Transverse colon (tissue), 4 donors: ENCODE measurements at regions not wholly inside any gene's neighbourhood (a gene's known extent, or its start where the extent isn't known, plus 50 kb on each side); places are given as distances from the start of the nearest gene placed in this dataset.

Source experiments
- POLR2A ChIP-seq: fragments of 450-650 bp; IDR thresholded peaks from one replicate; pipeline ENCODE4 v1.6.1; 2016; ENCODE audit warnings: antibody characterized with exemption, mild to moderate bottlenecking, moderate library complexity
- POLR2AphosphoS5 ChIP-seq, 3 donors: sonication (generic); formaldehyde crosslinking; IDR thresholded peaks; one replicate each; pipeline ENCODE4 v1.6.1; 2016; ENCODE audit warnings: antibody characterized with exemption in 3 of 3
- TF ChIP-seq, protein P1 (sequence below), 5 experiments: fragments of 200-600 bp in 3 of 5; fragments of 450-650 bp in 2 of 5; sonication (generic) in 3 of 5; IDR thresholded peaks; 1 replicate in 2 of 5; 2 replicates in 3 of 5; pipeline ENCODE4 v1.5.1; 2016 to 2017; ENCODE audit warnings: antibody characterized with exemption in 5 of 5, inconsistent platforms in 3 of 5, mild to moderate bottlenecking in 2 of 5, moderate library complexity in 1 of 5

DNA sequence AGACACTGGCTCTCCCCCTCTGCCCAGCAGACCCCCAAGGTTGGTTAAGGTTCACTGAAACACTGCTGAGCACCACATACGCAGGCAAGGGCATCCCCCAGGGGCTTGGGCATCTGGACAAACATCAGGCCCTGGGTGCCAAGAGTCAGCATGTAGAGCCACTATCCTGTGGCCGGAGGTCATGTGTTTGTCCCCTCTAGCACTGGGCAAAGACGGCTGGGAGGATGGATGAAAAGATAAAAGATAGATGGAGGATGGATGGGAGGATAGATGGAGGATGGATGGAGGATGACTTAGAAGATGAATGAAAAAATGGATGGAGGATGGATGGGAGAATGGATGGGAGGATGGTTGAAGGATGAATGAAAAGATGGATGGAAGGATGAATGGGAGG lies 216.8 kb upstream of the IER5L start:
- TF ChIP-seq, protein P1, sequence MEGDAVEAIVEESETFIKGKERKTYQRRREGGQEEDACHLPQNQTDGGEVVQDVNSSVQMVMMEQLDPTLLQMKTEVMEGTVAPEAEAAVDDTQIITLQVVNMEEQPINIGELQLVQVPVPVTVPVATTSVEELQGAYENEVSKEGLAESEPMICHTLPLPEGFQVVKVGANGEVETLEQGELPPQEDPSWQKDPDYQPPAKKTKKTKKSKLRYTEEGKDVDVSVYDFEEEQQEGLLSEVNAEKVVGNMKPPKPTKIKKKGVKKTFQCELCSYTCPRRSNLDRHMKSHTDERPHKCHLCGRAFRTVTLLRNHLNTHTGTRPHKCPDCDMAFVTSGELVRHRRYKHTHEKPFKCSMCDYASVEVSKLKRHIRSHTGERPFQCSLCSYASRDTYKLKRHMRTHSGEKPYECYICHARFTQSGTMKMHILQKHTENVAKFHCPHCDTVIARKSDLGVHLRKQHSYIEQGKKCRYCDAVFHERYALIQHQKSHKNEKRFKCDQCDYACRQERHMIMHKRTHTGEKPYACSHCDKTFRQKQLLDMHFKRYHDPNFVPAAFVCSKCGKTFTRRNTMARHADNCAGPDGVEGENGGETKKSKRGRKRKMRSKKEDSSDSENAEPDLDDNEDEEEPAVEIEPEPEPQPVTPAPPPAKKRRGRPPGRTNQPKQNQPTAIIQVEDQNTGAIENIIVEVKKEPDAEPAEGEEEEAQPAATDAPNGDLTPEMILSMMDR (IDR thresholded peaks at IDR 0.05), result no peak
- no peak for TF ChIP-seq POLR2A
- no peak for TF ChIP-seq POLR2AphosphoS5 (IDR thresholded peaks at IDR 0.05)
